PC-9 (cell line): ENCODE measurements at regions not wholly inside any gene's neighbourhood (a gene's known extent, or its start where the extent isn't known, plus 50 kb on each side); places are given as distances from the start of the nearest gene placed in this dataset.

Source experiments
- CTCF ChIP-seq: fragments of 200-600 bp; sonication (generic); conservative IDR thresholded peaks from 2 replicates; pipeline ENCODE4 v1.6.1; 2017; ENCODE audit warnings: mixed run types, antibody characterized with exemption, mild to moderate bottlenecking, moderate library complexity
- EZH2 ChIP-seq: fragments of 200-600 bp; sonication (generic); IDR thresholded peaks from 2 replicates; pipeline ENCODE4 v1.8.0; 2017; ENCODE audit warnings: antibody characterized with exemption, low read depth

GRCh38 chrX:78429172-78429571 is 101.8 kb upstream of the CYSLTR1 start:
- TF ChIP-seq EZH2 (no peak), CTCF (no peak)
